AML-193 (cell line): ENCODE measurements at regions not wholly inside any gene's neighbourhood (a gene's known extent, or its start where the extent isn't known, plus 50 kb on each side); places are given as distances from the start of the nearest gene placed in this dataset.
"Not testable (repeated sequence)": the region's sequence is repeated elsewhere in the genome, so short reads cannot be mapped to it uniquely, and the experiment has no call there.

Experiments
- DNase-seq, 2 experiments: peaks; one replicate each; lab custom pipeline; 2025; lab: John Stamatoyannopoulos, UW

DNA sequence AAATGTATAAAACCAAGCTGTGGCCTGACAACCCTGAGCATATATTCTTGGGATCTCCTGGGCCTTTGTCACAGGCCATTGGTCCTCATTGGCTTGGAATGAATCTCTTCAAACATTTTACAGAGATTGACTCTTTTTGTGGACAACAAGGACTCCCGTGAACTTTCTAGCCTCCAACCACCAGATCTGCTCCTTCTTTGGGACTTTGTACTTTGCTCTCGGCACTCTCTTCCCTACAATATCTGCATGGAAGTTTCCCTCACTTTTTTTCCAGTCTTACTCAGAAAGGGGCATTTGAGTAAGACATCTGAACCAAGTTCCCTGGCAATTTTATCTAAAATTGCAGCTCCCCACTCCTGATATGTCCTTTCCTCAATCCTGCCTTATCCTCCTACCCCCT is 158.8 kb downstream of the PHLDA1 start:
- DNase-seq, result no peak

DNA sequence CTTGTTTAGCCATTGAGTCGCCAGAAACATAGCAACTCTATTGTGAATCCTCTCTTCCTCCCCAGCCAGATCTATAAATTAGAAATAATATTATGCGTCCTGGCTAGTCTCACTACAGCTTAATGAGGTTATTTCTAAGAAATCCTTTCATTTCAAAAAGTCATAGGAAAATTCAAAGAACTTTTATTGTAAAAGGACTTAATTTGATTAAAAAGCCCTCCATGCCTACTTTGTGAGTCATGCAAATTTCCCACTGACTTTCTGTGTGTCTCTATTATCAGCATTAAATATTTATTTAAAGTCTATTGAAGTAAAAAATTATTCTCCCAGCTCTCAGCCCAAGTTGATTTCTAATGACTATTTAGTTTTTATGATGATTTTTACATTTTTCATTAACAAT is 160.7 kb downstream of the PHLDA1 start:
- no peak for DNase-seq

DNA sequence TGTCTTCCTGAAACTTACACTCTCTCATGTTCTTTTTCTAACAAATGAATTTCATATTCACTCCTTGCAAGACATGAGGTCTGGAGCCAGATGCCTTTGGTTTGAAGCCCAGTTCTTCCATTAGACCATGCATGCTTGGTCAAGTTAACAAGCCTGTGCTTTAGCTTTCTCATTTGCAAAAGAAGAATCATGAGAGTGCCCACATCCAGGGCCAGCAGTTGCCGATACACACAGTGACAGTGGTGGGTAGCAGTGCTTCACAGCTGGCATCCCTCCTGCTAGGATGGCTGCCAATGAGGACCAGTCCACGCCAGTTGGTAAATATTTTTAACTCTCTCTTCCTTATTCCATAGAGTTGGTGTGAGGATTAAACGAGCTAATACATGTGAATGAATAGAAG is 163.1 kb downstream of the PHLDA1 start:
- DNase-seq, result no peak

DNA sequence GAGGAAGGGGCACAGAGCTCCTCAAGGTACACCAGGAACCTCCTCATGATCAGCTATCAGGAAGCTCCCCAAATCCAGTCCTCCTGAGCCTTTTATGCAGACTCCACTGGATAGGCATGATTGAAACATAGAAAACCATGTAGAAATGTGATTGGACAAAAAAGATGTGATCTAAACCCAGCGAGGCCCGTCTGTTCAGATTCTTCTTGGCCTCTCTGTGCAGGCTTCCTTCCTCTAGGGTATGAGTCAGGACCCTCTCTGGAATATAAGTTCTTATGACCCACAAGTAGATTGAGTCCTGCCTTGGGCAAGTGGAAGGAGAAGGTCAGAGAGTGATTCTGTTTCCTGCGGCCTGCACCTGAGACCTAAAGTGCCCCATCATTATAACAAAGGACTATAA is 166.3 kb downstream of the PHLDA1 start:
- no peak for DNase-seq

DNA sequence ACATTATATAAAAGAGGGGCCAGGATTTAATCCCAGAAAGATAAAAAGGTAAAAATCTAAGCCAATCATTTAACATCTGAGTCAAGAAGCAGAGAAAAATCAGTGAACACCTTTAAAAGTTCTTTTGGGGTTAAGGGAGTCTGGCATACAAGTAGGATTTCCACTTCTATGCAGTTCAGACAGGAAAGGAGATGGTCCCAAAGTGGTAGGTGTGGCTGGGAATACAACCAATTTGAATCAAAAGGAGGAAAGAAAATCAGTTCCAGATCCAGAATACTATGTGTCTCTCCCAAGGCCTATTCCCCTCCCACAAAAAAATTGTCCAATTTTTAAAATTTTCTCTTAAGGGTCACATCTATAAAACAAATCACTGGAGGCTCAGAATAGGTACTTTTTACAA is 167.4 kb downstream of the PHLDA1 start:
- DNase-seq, result no peak

DNA sequence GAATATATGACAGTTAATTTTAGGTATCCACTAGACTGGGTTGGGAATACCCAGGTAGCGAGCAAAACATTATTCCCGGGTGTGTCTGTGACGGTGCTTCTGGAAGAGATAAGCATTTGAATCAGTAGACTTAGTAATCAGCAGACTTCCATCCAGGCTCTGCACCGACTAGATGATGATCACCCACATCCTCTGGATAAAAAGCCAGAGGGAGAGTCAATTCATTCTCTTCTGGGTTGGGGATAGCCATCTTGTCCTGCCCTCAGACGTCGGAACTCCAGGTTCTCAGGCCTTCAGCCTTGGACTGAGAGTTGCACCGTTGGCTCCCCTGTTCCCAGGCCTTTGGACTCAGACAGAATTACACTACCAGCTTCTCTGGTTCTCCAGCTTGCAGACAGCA is 168.0 kb downstream of the PHLDA1 start:
- DNase-seq, result no peak

DNA sequence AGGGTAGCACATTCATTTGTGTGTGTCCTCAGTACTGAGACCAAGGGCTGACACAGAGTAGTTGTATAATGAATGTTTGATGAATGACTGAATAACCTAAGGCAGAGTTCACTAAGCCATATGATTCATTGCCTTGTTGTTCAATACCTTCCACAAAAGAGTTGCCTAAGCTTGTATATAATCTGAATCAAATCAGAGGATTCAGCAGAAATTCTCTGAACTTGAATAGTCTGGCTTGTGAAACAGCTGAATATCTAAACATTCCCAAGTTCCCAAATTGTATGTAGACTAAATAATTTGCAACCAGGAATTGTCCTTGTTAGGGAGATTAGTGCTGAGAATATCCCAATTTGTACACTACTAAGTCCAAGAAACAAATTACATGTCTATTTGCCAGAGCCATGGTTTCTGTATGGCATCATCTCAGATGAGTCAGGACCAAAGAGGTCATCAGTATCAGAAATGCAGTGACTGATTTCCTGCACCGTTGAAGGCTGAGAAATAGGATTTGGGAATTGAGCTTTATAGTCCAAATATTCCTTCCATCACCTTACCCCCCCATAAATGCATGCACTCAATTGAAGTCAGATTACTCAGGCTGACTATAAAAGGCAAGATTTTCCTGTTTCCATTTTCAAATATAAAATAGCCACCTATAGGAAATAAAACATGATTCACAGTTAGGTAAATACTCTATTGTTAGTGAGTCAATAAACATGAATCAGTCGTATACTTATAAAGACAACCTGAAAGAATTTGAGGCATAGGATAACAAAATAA is 168.7 kb downstream of the PHLDA1 start:
- no peak for DNase-seq

DNA sequence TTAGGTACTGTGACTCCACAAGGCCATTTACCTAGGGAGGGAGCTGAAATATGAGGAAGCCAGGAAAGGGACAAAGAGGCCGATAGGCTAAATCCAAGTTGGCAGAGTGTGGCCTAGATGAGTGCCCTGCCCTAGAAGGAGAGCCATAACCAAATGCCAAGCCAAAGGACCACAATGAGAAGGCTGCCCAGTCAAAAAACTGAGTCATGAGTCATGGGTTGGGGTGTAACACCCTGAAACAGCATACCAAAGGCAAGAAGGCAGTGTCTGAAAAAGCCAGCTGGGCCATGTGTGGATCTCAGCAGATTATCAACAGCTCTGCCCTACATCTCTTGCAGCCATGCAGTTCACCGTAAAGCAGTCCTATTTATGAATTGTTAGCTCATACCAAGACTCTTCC is 171.7 kb downstream of the PHLDA1 start:
- no peak for DNase-seq

DNA sequence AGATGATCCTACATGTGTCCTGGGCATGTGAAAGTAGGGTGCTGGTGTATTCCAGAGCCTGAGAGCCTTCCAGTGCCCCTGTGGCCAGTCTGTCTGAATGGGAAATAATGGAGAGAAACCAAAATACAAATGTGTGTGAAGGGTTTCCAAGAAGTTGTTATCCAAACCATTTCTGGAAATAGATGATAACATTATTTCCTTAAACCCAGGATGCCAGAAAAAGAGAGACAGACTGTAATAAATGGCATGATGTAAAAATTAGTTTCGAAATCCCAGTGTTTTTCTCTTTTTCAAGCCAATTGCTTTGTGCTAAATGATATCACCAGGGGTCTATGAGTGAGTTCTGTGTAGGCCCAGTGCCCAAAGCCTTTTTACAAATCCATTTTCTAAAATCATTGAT is 175.3 kb downstream of the PHLDA1 start:
- DNase-seq, result no peak

DNA sequence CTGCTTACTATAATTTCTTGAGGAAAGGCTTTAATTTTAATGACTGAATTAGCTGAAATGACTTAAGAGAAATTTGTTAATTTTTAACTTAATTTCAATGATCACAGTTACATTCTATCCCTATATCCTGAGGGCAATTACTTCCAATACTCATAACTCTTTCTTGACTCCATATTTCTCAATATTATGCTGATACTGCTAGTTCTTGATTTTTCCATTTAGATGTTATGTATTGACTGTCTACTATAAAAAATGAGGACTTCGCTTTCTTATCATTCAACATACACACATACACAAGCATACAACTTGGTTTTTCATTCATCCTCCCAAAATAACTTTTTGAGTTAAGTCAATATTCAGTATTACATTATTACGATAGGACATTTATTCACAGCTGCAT is 176.2 kb downstream of the PHLDA1 start:
- no peak for DNase-seq

DNA sequence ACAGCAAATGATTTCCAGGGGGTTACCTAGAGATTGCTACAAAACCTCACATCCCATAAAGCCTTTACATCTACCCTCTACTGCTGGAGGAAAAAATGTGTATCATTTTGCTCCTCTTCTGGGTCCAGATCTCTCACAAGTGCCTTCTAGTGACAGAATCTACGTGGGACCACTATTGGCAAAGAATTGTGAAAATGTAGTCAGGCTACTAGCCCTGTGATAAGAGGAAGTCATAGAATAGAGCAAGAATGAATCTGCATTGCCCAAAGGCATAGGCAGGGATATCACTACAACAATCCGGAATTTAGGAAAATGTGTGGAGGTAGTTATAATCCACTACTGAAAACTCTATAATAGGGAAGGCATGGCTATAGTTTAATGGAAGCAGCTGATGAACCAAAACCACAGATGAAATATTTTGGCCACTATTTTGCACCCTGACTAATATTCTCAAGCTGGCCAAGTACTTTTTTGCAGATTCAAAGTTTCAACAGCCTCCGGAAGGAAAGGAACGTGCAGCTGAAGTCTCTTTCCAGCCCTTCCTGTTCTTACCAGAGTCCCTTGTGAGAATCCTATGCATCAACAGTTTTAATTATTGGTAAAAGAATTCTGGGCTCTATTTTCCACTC is 176.8 kb downstream of the PHLDA1 start:
- no peak for DNase-seq

DNA sequence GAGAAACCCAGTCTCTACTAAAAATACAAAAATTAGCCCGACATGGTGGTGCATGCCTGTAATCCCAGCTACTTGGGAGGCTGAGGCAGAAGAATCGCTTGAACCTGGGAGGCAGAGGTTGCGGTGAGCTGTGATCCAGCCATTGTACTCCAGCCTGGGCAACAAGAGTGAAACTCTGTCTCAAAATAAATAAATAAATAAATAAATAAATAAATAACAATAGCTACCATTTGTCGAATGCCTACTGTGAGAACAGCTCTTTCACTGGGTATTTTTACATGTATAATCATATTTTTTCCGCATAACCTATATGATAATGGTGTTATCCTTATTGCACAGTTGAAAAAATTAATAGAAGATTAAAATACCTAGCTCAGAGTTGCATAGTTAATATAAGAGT is 177.4 kb downstream of the PHLDA1 start:
- not testable (repeated sequence) for DNase-seq

DNA sequence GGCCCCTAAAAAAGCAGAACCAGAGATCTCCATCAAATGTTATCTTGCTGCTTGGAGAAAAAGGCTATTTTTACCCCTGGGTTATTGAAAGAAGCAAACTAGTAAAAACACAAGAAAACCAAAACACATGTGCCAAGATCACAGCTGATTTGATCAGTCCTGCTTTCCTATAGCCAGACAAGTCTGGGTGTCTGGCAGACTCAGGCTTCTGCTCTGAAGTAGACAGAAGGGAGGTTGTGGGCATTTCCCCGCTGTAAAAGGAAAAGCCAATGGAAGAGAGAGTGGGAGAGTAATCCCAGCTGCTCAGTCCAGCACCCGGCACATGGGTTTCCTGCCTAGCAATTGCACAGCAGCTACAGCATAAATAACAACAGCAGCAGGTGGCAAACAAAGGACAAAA is 177.9 kb downstream of the PHLDA1 start:
- DNase-seq, result no peak

DNA sequence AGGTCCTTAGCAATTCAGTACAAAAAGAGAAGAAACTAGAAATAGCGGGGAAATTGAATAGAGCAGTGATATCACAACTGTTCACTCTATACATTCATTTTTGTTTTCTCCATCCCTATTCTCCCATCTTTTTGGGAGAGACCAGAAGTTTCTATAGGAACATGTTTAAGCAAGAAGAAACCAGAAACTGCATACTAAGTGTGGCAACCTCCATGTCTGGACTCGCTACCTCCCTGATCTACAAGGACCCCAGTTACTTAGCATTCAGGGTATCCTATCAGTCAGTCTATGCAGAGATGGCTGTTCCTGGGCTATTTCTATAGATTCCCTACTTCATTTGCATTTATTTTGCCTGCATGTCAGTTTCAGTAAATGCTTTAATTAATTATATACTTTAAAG is 178.6 kb downstream of the PHLDA1 start:
- DNase-seq, result no peak

DNA sequence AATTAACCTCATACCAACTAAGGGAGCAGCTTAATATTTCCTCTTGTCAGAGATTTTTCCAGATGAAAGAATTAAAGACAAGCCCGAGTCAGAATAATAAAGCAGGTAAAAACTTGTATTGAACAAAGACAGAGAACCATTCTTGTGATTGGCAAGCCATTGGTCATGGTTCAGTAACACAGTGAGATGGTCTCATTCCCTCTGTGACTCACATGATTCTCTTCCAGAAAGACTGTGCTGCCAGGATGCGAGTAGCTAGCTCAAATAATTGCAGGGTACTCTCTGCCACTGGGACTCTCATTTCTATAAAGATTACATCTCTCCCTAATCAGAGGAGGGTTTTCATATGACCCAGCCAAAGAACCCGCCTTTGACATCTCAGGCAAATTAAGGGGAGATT is 179.4 kb downstream of the PHLDA1 start:
- DNase-seq, result no peak

DNA sequence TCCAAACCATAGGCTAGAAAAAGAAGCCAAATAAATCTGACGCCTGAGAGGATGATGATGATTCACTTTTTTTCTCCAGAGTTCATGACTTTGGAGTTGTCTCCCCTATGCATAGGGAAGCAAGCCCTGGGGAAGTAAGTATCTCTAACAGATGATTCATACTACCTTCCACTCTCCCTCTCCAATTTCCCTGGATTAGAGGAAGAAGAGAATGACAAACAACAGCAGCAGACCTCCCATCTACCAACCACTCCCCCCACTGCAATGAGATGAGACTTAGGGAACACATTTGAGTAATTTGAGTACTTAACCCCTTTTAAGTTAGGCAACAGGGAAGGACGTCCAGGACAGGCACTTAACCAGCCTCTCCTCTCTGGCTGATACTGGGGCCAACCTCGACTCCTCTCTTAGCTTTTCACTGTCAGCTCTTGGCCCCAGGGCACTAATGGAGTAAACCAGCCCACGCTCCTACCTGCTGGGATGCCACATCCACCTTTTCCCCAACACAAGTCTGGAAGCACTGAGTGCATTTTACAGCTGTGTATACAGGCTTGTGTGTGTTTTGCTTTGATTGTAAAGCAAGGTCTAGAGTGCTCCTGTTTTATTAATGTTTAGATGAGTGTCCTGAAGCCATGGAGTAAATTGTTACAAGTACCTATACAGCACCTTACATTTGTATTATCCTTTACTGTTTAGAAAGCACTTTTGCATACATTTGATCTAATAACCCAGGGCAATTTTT is 180.7 kb downstream of the PHLDA1 start:
- DNase-seq, result no peak

DNA sequence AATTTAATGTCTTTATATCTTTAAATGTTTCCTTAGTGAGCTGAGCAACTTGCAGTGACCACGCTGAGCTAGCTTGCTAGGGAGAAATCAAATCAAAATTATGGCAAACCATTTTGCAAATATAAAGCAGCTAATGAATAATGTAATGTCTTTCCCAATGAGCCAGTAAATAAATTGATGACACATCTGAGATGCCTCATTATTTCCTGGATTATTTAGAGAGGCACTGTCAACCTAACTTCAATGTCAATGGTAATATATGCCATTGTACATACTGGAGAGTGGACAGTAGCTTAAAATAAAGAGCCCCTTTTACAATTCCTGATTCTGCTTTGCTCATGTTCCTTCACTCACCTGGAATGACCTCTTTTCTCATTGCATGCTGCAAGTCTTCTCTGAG is 182.6 kb downstream of the PHLDA1 start:
- no peak for DNase-seq

DNA sequence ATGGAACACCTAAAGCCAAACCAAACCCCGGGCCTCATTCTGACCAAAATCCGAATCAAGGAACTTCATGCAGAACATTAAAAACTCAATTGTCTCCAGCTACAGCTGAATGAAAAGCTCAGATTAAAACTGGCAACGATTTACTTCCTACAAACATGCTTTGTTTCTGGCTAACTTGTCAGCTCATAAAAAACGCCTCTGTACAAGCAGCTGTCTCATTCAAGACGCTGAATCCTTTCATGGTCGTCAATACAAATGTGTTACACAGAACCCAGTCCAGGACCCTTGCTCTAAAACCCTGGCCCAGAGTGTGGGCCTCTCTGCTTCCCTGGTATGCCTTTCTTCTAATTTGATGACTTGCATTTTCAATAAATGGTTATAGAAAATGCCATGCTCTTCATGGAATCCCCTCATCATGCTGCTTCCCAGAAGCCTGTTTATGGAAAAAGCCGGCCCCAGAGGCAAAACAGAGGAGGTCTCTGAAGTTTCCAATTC is 183.1 kb downstream of the PHLDA1 start:
- DNase-seq, result no peak

DNA sequence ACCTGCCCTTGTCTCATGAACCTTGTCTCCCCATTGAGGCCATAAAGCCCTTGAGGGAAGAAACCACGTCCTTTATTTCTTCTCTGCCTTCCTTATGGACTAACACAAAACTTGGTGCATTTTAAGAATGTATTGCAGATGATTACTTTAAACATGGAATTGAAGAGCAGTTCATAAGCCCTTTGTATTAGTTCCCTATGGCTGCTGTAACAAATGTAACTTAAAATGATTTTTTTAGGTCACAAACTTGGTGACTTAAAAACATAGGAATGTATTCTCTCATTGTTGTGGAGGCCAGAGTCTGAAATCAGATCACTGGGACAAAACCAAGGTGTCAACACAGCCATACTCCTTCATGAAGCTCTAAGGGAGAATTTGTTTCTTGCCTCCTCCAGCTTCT is 185.5 kb downstream of the PHLDA1 start:
- no peak for DNase-seq

DNA sequence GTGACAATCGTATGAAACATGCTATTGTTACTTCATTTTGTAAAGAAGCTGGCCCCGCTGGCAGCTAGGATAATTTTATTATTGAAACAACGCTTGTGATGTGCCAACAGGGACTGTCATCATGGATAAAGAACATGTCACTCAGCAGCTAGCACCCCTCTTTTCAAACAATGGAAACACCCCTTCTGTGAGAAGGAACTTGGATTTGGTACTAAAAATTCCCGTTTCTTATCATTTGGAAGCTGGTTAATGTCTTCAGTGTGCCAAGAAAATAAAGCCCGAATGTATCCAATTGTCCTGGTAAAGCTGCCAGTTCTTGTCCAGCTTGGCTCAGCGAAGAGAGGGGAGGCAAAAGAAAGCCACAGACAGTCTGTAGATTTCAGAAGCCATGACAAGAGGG is 186.6 kb downstream of the PHLDA1 start:
- no peak for DNase-seq

DNA sequence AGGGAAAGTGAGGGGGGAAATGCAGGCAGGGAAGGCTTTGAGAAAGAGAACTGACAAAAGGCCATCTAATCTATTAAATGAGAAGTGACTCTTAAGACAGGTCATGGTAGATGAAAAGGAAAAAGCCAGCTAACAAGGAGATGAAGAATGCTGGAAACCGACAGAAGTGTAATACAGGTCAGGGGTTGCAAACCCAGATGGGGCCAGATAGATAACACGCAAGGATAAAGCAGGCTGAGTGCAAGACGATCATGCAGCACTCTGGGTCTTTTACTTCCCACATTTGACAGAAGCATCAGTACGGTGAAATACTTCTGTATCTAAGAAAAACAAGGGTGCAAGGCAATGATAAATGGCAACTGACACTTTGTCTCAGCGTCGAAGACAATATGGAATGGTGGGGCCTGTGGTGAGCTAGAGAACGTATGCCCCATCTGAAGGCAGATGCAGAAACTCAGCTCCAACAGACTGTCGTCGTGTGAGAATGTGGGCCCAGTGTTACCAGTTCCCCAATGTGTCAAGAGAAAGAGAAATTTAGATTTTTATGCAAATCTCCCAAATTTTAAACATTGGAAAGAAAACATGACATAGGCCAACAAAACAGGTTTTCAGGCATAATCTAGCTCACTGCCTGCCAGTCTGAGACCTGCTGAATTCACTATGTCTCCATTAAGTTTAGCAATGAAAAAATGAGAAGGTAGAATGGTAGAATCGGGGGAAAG is 187.4 kb downstream of the PHLDA1 start:
- no peak for DNase-seq

DNA sequence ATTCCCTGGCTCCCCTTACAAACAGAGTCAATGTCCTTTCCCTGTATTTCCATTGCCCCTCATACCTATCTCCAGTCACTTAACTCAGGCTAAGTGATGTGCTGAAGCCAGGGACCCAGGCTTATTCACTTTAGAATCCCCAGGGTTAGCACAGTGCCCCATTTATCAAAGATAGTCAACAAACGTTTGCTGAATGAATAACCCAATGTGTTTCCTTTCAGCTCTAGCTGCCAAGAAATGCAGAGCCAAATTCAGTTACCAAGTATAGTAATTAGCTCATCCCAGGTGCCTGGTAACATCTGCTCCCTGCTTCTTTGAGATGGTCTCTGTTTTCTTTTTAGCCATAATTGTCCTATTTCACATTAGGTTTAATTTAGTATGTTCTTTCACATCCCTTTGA is 189.5 kb downstream of the PHLDA1 start:
- DNase-seq, result no peak

DNA sequence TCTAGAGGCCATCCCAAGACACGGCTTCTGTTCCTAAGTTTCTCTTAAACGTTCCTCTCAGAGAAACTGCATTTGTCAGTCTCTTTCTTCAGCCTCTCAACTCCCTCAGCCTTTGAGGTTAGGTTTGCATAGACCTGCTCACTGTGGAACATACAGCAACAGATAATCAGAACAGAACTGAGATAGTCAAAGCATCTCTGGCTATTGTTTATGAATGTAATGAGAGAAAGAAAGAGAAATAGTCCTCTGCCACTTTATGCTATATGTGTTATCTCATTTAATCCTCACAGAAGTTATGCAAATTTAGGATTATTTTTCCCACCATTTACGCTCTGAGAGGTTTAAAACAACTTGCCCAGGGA is 190.6 kb downstream of the PHLDA1 start:
- DNase-seq, result no peak
